SK-N-SH treated with all-trans-retinoic acid at 6 μM for 48 hours (cell line): ENCODE measurements at regions not wholly inside any gene's neighbourhood (a gene's known extent, or its start where the extent isn't known, plus 50 kb on each side); places are given as distances from the start of the nearest gene placed in this dataset.

ENCODE experiments used
- ATAC-seq: fragments of 200-7000 bp; cut with Tn5 transposase; 3 replicates; pipeline ENCODE4 v1.9.1; 2020; ENCODE audit warnings: mild to moderate bottlenecking, moderate library complexity
- ARNTL ChIP-seq: fragments of 450-650 bp; formaldehyde crosslinking; IDR thresholded peaks from 2 replicates; pipeline ENCODE4 v1.5.0; 2020; ENCODE audit warnings: low read depth, mild to moderate bottlenecking, moderate library complexity, borderline replicate concordance
- BACH2 ChIP-seq: fragments of 250-450 bp; sonication (Bioruptor Pico); IDR thresholded peaks from 2 replicates; pipeline ENCODE4 v1.9.0; 2021; ENCODE audit warnings: mild to moderate bottlenecking, borderline replicate concordance
- CSDC2 ChIP-seq: fragments of 250-450 bp; sonication (Bioruptor Pico); IDR thresholded peaks from 2 replicates; pipeline ENCODE4 v1.5.0; 2020; ENCODE audit warnings: mild to moderate bottlenecking, moderate library complexity
- ISL1 ChIP-seq: fragments of 250-450 bp; sonication (Bioruptor Pico); IDR thresholded peaks from 2 replicates; pipeline ENCODE4 v2.1.2; 2022; ENCODE audit warnings: mild to moderate bottlenecking, moderate library complexity
- PPARA ChIP-seq: fragments of 250-450 bp; sonication (Bioruptor Pico); IDR thresholded peaks from 2 replicates; pipeline ENCODE4 v1.5.0; 2020; ENCODE audit warnings: mild to moderate bottlenecking, borderline replicate concordance
- SNAI2 ChIP-seq: fragments of 250-450 bp; sonication (Bioruptor Pico); IDR thresholded peaks from 2 replicates; pipeline ENCODE4 v1.5.0; 2020; ENCODE audit warnings: mild to moderate bottlenecking, moderate library complexity
- TCF4 ChIP-seq: fragments of 250-450 bp; sonication (Bioruptor Pico); IDR thresholded peaks from 2 replicates; pipeline ENCODE4 v1.8.0; 2021; ENCODE audit warnings: mild to moderate bottlenecking, moderate library complexity, borderline replicate concordance
- ZC3H10 ChIP-seq: fragments of 250-450 bp; sonication (Bioruptor Pico); IDR thresholded peaks from 2 replicates; pipeline ENCODE4 v1.5.1; 2021; ENCODE audit warnings: mild to moderate bottlenecking, moderate library complexity
- ZFP3 ChIP-seq: fragments of 250-450 bp; sonication (Bioruptor Pico); IDR thresholded peaks from 2 replicates; pipeline ENCODE4 v1.5.0; 2020; ENCODE audit warnings: mild to moderate bottlenecking, moderate library complexity
- ZFP30 ChIP-seq: fragments of 450-650 bp; formaldehyde crosslinking; IDR thresholded peaks from 2 replicates; pipeline ENCODE4 v1.5.0; 2022; ENCODE audit warnings: mild to moderate bottlenecking, moderate library complexity
- ZNF70 ChIP-seq: fragments of 450-650 bp; formaldehyde crosslinking; IDR thresholded peaks from 2 replicates; pipeline ENCODE4 v1.5.0; 2020; ENCODE audit warnings: mild to moderate bottlenecking, moderate library complexity
- ZNF8 ChIP-seq: fragments of 450-650 bp; formaldehyde crosslinking; IDR thresholded peaks from 2 replicates; pipeline ENCODE4 v1.5.0; 2020; ENCODE audit warnings: mild to moderate bottlenecking, moderate library complexity
- TF ChIP-seq, protein P1 (sequence below): fragments of 250-450 bp; sonication (Bioruptor Pico); IDR thresholded peaks from 2 replicates; pipeline ENCODE4 v1.8.0; 2021; ENCODE audit warnings: low read depth, mild to moderate bottlenecking, moderate library complexity, borderline replicate concordance
- TF ChIP-seq, protein P2 (sequence below): fragments of 250-450 bp; sonication (Bioruptor Pico); IDR thresholded peaks from 2 replicates; pipeline ENCODE4 v1.8.0; 2020; ENCODE audit warnings: mild to moderate bottlenecking, moderate library complexity, borderline replicate concordance
- TF ChIP-seq, protein P3 (sequence below): fragments of 250-450 bp; sonication (Bioruptor Pico); IDR thresholded peaks from 2 replicates; pipeline ENCODE4 v1.5.1; 2020; ENCODE audit warnings: low read depth, mild to moderate bottlenecking, moderate library complexity
- TF ChIP-seq, protein P4 (sequence below): fragments of 250-450 bp; sonication (Bioruptor Pico); IDR thresholded peaks from 2 replicates; pipeline ENCODE4 v1.5.0; 2020; ENCODE audit warnings: mild to moderate bottlenecking, moderate library complexity

DNA sequence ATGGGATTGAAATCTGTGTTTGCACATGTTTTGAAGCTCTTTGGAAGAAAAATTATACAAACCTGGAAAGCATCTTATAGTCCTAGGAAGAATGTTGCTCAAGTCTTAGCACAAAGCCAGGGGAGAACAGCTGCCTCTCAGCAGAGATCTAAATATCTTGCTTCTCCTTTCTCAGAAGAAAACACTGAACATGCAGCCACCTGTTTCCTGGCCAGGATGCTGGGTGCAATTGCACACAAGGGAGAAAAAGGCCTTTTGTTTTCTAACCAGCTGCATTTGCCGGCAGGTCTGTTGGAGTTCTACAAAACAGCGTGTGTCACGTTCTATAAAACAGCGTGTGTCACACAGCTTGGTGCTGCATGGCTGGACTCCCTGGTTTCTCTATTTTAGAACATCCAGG is 259.6 kb upstream of the PLD5 start:
- TF ChIP-seq CSDC2 (CRISPR knock-in tag) (no peak), SNAI2 (no peak), ZFP3 (no peak), ZFP30 (CRISPR knock-in tag) (no peak), BACH2 (CRISPR knock-in tag) (no peak), ZC3H10 (no peak), ZNF8 (CRISPR knock-in tag) (no peak), PPARA (CRISPR knock-in tag) (no peak), ZNF70 (CRISPR knock-in tag) (no peak), ARNTL (CRISPR knock-in tag) (no peak)
- TF ChIP-seq, protein P1, sequence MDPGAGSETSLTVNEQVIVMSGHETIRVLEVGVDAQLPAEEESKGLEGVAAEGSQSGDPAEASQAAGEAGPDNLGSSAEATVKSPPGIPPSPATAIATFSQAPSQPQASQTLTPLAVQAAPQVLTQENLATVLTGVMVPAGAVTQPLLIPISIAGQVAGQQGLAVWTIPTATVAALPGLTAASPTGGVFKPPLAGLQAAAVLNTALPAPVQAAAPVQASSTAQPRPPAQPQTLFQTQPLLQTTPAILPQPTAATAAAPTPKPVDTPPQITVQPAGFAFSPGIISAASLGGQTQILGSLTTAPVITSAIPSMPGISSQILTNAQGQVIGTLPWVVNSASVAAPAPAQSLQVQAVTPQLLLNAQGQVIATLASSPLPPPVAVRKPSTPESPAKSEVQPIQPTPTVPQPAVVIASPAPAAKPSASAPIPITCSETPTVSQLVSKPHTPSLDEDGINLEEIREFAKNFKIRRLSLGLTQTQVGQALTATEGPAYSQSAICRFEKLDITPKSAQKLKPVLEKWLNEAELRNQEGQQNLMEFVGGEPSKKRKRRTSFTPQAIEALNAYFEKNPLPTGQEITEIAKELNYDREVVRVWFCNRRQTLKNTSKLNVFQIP, result no peak
- TF ChIP-seq, protein P2, sequence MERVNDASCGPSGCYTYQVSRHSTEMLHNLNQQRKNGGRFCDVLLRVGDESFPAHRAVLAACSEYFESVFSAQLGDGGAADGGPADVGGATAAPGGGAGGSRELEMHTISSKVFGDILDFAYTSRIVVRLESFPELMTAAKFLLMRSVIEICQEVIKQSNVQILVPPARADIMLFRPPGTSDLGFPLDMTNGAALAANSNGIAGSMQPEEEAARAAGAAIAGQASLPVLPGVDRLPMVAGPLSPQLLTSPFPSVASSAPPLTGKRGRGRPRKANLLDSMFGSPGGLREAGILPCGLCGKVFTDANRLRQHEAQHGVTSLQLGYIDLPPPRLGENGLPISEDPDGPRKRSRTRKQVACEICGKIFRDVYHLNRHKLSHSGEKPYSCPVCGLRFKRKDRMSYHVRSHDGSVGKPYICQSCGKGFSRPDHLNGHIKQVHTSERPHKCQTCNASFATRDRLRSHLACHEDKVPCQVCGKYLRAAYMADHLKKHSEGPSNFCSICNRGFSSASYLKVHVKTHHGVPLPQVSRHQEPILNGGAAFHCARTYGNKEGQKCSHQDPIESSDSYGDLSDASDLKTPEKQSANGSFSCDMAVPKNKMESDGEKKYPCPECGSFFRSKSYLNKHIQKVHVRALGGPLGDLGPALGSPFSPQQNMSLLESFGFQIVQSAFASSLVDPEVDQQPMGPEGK (CRISPR knock-in tag), result no peak
- TF ChIP-seq, protein P3, sequence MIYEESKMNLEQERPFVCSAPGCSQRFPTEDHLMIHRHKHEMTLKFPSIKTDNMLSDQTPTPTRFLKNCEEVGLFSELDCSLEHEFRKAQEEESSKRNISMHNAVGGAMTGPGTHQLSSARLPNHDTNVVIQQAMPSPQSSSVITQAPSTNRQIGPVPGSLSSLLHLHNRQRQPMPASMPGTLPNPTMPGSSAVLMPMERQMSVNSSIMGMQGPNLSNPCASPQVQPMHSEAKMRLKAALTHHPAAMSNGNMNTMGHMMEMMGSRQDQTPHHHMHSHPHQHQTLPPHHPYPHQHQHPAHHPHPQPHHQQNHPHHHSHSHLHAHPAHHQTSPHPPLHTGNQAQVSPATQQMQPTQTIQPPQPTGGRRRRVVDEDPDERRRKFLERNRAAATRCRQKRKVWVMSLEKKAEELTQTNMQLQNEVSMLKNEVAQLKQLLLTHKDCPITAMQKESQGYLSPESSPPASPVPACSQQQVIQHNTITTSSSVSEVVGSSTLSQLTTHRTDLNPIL (CRISPR knock-in tag), result no peak
- no peak for ATAC-seq

DNA sequence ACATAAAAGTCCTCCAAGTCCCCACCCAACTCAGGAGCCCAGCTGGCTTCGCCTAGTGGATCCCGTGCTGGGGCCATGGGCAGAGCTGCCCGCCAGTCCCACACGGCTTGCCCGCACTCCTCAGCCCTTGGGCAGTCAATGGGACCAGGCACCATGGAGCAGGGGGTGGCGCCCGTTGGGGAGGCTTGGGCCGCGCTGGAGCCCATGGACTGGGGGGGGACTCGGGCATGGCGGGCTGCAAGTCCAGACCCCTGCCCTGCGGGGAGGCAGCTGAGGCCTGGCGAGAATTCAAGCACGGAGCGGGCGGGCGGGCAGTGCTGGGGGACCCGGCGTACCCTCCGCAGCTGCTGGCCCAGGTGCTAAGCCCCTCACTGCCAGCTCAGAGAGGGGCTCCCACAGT is 249.8 kb upstream of the PLD5 start:
- no peak for TF ChIP-seq ZFP3
- ATAC-seq, result no peak

DNA sequence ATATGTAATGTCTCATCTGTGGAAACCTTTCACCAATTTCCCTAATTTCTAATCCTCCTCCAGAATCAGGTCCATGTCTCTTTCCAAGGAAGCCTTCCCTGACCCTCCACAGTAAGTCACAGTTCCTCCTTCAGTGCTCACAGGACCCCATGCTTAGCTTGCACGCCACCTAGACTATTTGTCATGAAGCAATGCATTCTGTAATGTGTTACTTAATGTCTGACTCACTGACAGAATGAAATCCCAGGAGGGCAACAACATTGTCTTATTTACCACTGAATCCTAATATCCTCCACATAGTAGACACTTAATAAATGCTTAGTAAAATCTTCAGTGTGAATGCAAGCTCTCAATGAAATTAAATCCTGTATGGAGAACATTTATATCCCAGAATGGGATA is 245.9 kb upstream of the PLD5 start:
- no peak for TF ChIP-seq ZC3H10
- TF ChIP-seq TCF4 (CRISPR knock-in tag), result no peak
- no peak for ATAC-seq

GRCh38 chr1:242764161-242764560 is 239.7 kb upstream of the PLD5 start:
- ATAC-seq, result no peak
- TF ChIP-seq ZFP30 (CRISPR knock-in tag) (no peak), CSDC2 (CRISPR knock-in tag) (no peak), ZC3H10 (no peak)
- TF ChIP-seq, protein P4, sequence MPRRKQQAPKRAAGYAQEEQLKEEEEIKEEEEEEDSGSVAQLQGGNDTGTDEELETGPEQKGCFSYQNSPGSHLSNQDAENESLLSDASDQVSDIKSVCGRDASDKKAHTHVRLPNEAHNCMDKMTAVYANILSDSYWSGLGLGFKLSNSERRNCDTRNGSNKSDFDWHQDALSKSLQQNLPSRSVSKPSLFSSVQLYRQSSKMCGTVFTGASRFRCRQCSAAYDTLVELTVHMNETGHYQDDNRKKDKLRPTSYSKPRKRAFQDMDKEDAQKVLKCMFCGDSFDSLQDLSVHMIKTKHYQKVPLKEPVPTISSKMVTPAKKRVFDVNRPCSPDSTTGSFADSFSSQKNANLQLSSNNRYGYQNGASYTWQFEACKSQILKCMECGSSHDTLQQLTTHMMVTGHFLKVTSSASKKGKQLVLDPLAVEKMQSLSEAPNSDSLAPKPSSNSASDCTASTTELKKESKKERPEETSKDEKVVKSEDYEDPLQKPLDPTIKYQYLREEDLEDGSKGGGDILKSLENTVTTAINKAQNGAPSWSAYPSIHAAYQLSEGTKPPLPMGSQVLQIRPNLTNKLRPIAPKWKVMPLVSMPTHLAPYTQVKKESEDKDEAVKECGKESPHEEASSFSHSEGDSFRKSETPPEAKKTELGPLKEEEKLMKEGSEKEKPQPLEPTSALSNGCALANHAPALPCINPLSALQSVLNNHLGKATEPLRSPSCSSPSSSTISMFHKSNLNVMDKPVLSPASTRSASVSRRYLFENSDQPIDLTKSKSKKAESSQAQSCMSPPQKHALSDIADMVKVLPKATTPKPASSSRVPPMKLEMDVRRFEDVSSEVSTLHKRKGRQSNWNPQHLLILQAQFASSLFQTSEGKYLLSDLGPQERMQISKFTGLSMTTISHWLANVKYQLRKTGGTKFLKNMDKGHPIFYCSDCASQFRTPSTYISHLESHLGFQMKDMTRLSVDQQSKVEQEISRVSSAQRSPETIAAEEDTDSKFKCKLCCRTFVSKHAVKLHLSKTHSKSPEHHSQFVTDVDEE (CRISPR knock-in tag), result no peak

DNA sequence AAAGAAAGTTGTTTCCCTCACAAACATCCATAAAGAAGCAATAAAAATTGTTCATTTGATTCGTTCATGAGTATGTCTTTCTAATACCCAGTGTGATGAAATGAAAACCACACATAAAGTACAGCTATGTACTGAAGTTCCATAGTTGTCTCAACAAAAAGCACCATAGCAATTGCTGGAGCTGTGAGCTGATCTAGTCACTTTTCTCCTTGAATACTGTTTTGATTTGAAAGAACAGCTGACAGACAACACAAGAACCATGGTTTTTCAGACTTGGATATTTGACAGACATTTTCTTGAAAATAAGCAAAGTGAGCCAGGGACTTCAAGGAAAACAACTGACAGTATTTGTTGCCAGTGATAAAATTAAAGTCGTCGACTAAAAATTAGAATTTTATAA is 237.1 kb upstream of the PLD5 start:
- ATAC-seq, result no peak
- TF ChIP-seq BACH2 (CRISPR knock-in tag), result no peak
- TF ChIP-seq ZFP3, result no peak
- TF ChIP-seq, all 23 proteins: peak for 0

DNA sequence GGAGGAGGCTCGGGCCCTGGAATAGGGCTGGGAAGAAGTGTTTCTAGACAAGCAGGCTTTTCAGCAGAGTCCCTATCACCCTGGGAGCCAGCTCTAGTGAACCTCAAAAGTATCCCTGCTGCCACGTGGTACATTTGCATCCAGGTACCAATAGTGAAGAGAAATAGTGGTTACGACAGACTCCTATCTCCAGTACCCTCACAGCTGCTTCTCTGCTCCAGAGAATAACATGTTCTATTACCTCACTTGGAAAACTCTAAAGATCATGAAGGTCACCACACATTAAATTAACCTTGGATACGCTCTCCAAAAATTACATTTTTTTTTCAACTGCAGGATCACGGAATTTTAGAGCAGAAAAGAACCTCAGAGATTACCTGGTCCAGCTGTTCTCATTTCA is 230.4 kb upstream of the PLD5 start:
- TF ChIP-seq, protein P1, result no peak
- TF ChIP-seq ISL1, result no peak
- TF ChIP-seq, protein P2 (CRISPR knock-in tag), result no peak
- ATAC-seq, result no peak
